H1 (cell line): ENCODE measurements at regions not wholly inside any gene's neighbourhood (a gene's known extent, or its start where the extent isn't known, plus 50 kb on each side); places are given as distances from the start of the nearest gene placed in this dataset.

ENCODE experiments used
- CTCF ChIA-PET: fragments of 300-600 bp; sonication (Branson Sonifier 250); formaldehyde crosslinking; loops from one replicate; lab custom pipeline; 2021; ENCODE audit not compliant: partially characterized antibody; lab: Charles Lee
- POLR2A ChIA-PET: fragments of 300-600 bp; sonication (Branson Sonifier 250); formaldehyde crosslinking; loops from one replicate; lab custom pipeline; 2021; ENCODE audit warnings: inconsistent platforms; ENCODE audit not compliant: partially characterized antibody; lab: Charles Lee
- DNase-seq, 2 experiments: peaks; one replicate each; pipeline versions ENCODE4 v3.0.0 to v3.0.0-alpha.2; 2010 to 2022; ENCODE audit warnings: low spot score in 2 of 2, low read depth in 1 of 2, mixed read lengths in 1 of 2
- FAIRE-seq: peaks from 2 replicates; lab custom pipeline; 2011; peaks lifted over from hg19 to GRCh38; lab: Jason Lieb, UNC
- H2AFZ ChIP-seq: 2 replicates; pipeline ENCODE4 v1.8.1; 2012; ENCODE audit warnings: low read length, inconsistent platforms
- H2AK5ac ChIP-seq: 2 replicates; pipeline ENCODE4 v1.6.1; 2013; ENCODE audit warnings: low read depth, low read length
- H2BK120ac ChIP-seq: replicated peaks from 2 replicates; pipeline ENCODE3; 2013; ENCODE audit warnings: low read depth, low read length, inconsistent platforms
- H2BK12ac ChIP-seq: 2 replicates; pipeline ENCODE4 v1.6.1; 2013; ENCODE audit warnings: low read depth, low read length
- H2BK15ac ChIP-seq: 2 replicates; pipeline ENCODE4 v1.6.1; 2013; ENCODE audit warnings: low read length
- H2BK20ac ChIP-seq: 2 replicates; pipeline ENCODE4 v1.6.1; 2013; ENCODE audit warnings: low read length
- H2BK5ac ChIP-seq: 2 replicates; pipeline ENCODE4 v1.6.1; 2013; ENCODE audit warnings: low read depth, low read length
- H3K14ac ChIP-seq: 2 replicates; pipeline ENCODE4 v1.6.1; 2013; ENCODE audit warnings: inconsistent platforms; ENCODE audit not compliant: insufficient read length
- H3K18ac ChIP-seq: 2 replicates; pipeline ENCODE4 v1.6.1; 2013; ENCODE audit warnings: low read length; ENCODE audit errors: extremely low read depth
- H3K23ac ChIP-seq: 2 replicates; pipeline ENCODE4 v1.6.1; 2013; ENCODE audit warnings: inconsistent platforms; ENCODE audit not compliant: insufficient read length
- H3K23me2 ChIP-seq: 2 replicates; pipeline ENCODE4 v1.6.1; 2013; ENCODE audit warnings: low read depth, low read length
- H3K27ac ChIP-seq: 2 replicates; pipeline ENCODE4 v1.6.1; 2011; ENCODE audit warnings: low read depth, low read length, inconsistent platforms
- H3K27me3 ChIP-seq, 4 experiments: replicated peaks in 1 of 4; 1 replicate in 1 of 4; 2 replicates in 3 of 4; pipeline versions ENCODE4 v1.6.1 to v1.8.1; 2011 to 2013; ENCODE audit warnings: low read length in 3 of 4, mild to moderate bottlenecking in 3 of 4, inconsistent platforms in 2 of 4, mixed read lengths in 2 of 4, moderate library complexity in 1 of 4; ENCODE audit not compliant: control insufficient read depth in 3 of 4, insufficient read depth in 3 of 4; ENCODE audit errors: extremely low read depth in 1 of 4
- H3K36me3 ChIP-seq, 4 experiments: 2 replicates each; pipeline versions ENCODE4 v1.6.1 to v1.8.1; 2011 to 2013; ENCODE audit warnings: mild to moderate bottlenecking in 4 of 4, low read length in 3 of 4, moderate library complexity in 2 of 4, control low read depth in 1 of 4, inconsistent platforms in 1 of 4; ENCODE audit not compliant: insufficient read depth in 4 of 4, control insufficient read depth in 2 of 4
- H3K4ac ChIP-seq: replicated peaks from 2 replicates; pipeline ENCODE3; 2013; ENCODE audit warnings: low read length, low read depth, mixed read lengths, inconsistent platforms; ENCODE audit not compliant: insufficient read length
- H3K4me1 ChIP-seq, 4 experiments: replicated peaks in 1 of 4; 1 replicate in 1 of 4; 2 replicates in 3 of 4; pipeline versions ENCODE4 v1.6.1 to v1.8.1; 2011 to 2013; ENCODE audit warnings: low read length in 3 of 4, inconsistent platforms in 2 of 4, mixed read lengths in 1 of 4; ENCODE audit not compliant: insufficient read depth in 4 of 4, control insufficient read depth in 3 of 4
- H3K4me2 ChIP-seq, 2 experiments: 2 replicates each; pipeline versions ENCODE4 v1.6.1 to v1.8.1; 2011 to 2013; ENCODE audit warnings: low read depth in 2 of 2, low read length in 2 of 2, control low read depth in 1 of 2, inconsistent platforms in 1 of 2, mild to moderate bottlenecking in 1 of 2; ENCODE audit not compliant: insufficient read depth in 1 of 2
- H3K4me3 ChIP-seq, 4 experiments: fragments of 200-600, 300-600 bp in 1 of 4; sonication (generic), shearing (Covaris generic), sonication (Bioruptor Twin) in 1 of 4; 2 replicates each; pipeline versions ENCODE4 v1.5.1 to v1.8.1; 2011 to 2016; ENCODE audit warnings: low read length in 4 of 4, low read depth in 3 of 4, control low read depth in 2 of 4, inconsistent platforms in 2 of 4, mild to moderate bottlenecking in 2 of 4, mixed read lengths in 1 of 4, moderate library complexity in 1 of 4; ENCODE audit not compliant: insufficient read depth in 2 of 4; ENCODE audit errors: extremely low read depth in 1 of 4
- H3K56ac ChIP-seq: replicated peaks from 2 replicates; pipeline ENCODE3; 2013; ENCODE audit warnings: low read depth, mild to moderate bottlenecking, mixed read lengths, low read length, inconsistent platforms; ENCODE audit not compliant: insufficient read length
- H3K79me1 ChIP-seq: 2 replicates; pipeline ENCODE4 v1.6.1; 2013; ENCODE audit warnings: low read depth, low read length, control low read depth
- H3K79me2 ChIP-seq, 2 experiments: 2 replicates each; pipeline versions ENCODE4 v1.6.1 to v1.8.1; 2012 to 2013; ENCODE audit warnings: low read length in 2 of 2, mild to moderate bottlenecking in 2 of 2, inconsistent platforms in 1 of 2; ENCODE audit not compliant: insufficient read depth in 2 of 2, control insufficient read depth in 1 of 2
- H3K9ac ChIP-seq, 4 experiments: replicated peaks in 1 of 4; 1 replicate in 1 of 4; 2 replicates in 3 of 4; pipeline versions ENCODE4 v1.6.1 to v1.8.1; 2011 to 2013; ENCODE audit warnings: low read depth in 3 of 4, low read length in 3 of 4, control low read depth in 2 of 4, mild to moderate bottlenecking in 2 of 4, moderate library complexity in 2 of 4, inconsistent platforms in 1 of 4; ENCODE audit errors: extremely low read depth in 1 of 4
- H3K9me3 ChIP-seq, 2 experiments: 2 replicates each; pipeline versions ENCODE4 v1.6.1 to v1.8.1; 2012 to 2013; ENCODE audit warnings: mild to moderate bottlenecking in 2 of 2, moderate library complexity in 2 of 2, control low read depth in 1 of 2, inconsistent platforms in 1 of 2, low read depth in 1 of 2, low read length in 1 of 2, mixed read lengths in 1 of 2; ENCODE audit not compliant: insufficient read depth in 2 of 2
- H4K20me1 ChIP-seq, 2 experiments: replicated peaks in 1 of 2; 2 replicates each; pipeline versions ENCODE3 to v1.8.1; 2011 to 2013; ENCODE audit warnings: inconsistent platforms in 2 of 2, low read length in 2 of 2, mild to moderate bottlenecking in 1 of 2; ENCODE audit not compliant: insufficient read depth in 2 of 2, control insufficient read depth in 1 of 2
- H4K5ac ChIP-seq: 2 replicates; pipeline ENCODE4 v1.6.1; 2013; ENCODE audit warnings: low read length, low read depth, mixed read lengths, inconsistent platforms; ENCODE audit not compliant: insufficient read length
- H4K8ac ChIP-seq: 2 replicates; pipeline ENCODE4 v1.8.0; 2013; ENCODE audit warnings: mild to moderate bottlenecking, moderate library complexity, low read length, inconsistent platforms; ENCODE audit not compliant: insufficient read depth; ENCODE audit errors: extremely low read depth
- H4K91ac ChIP-seq: replicated peaks from 2 replicates; pipeline ENCODE3; 2013; ENCODE audit warnings: low read length, mixed read lengths, inconsistent platforms; ENCODE audit not compliant: insufficient read length
- BACH1 ChIP-seq: IDR thresholded peaks from 2 replicates; pipeline ENCODE4 v1.6.1; 2012; ENCODE audit warnings: low read length, improper control_type of control experiment
- FOSL1 ChIP-seq: IDR thresholded peaks from 2 replicates; pipeline ENCODE4 v1.6.1; 2011; ENCODE audit warnings: mild to moderate bottlenecking, low read depth, low read length, moderate library complexity; ENCODE audit not compliant: insufficient read depth
- POU5F1 ChIP-seq: IDR thresholded peaks from 2 replicates; pipeline ENCODE4 v1.6.1; 2011; ENCODE audit warnings: low read depth, mild to moderate bottlenecking, low read length, moderate library complexity
- RAD21 ChIP-seq, 2 experiments: IDR thresholded peaks in 1 of 2; conservative IDR thresholded peaks in 1 of 2; 2 replicates each; pipeline ENCODE4 v1.6.1; 2011; ENCODE audit warnings: low read depth in 2 of 2, low read length in 2 of 2, improper control_type of control experiment in 1 of 2, inconsistent platforms in 1 of 2, mild to moderate bottlenecking in 1 of 2, moderate library complexity in 1 of 2
- SP1 ChIP-seq: IDR thresholded peaks from 2 replicates; pipeline ENCODE4 v1.6.1; 2011; ENCODE audit warnings: low read depth, low read length
- WGBS, 2 experiments: shearing (Covaris generic) in 1 of 2; methylation state at CpG; one replicate each; pipeline versions ENCODE4 v1.1.6 to v1.1.7; 2013 to 2015; ENCODE audit warnings: low lambda C conversion rate in 2 of 2, mixed read lengths in 2 of 2, inconsistent platforms in 1 of 2, low coverage in 1 of 2, missing lambda C conversion rate in 1 of 2; ENCODE audit not compliant: insufficient replicate concordance in 2 of 2, insufficient coverage in 1 of 2, insufficient read length in 1 of 2; ENCODE audit errors: extremely low coverage in 1 of 2, missing lambda C conversion rate in 1 of 2; 5-methylcytosine and 5-hydroxymethylcytosine counted together

DNA sequence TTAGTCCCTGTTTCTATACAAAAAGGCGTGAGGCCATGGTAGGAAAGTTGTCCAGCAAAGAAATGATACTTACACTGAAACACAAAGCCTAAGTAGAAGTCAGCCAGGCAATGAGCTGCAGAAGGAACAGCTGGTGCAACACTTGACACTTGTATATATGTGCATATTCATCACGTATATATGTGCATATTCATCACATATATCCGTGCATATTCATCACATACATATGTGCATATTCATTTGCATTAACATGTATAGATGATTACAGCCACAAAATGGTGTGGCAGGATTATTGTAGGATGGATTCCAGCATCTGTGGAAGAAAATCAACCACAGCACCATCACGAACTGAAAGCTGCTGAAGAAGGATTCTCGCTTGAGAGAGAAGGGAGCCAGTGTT lies 189.0 kb upstream of the RGS18 start:
- FAIRE-seq (no peak), DNase-seq (no peak)
- no peak overlapping the region for H3K4ac ChIP-seq
- no peak overlapping the region for H2BK5ac ChIP-seq
- ChIA-PET POLR2A (no interaction called here), CTCF (interaction anchor here (0.8 kb wide), 1 partner anchor 25 kb away, joined by 4 read pairs; no protein-coding TSS in a partner anchor)
- no peaks in the 10 kb centered on the region for H3K27me3 ChIP-seq
- H3K4me2 ChIP-seq: no peak overlapping the region
- H4K91ac ChIP-seq: no peak overlapping the region
- H2BK20ac ChIP-seq: no peak overlapping the region
- H3K23me2 ChIP-seq: no peaks in the 10 kb centered on the region
- no peak overlapping the region for H3K23ac ChIP-seq
- H3K18ac ChIP-seq: no peak overlapping the region
- no peak overlapping the region for H3K4me3 ChIP-seq
- WGBS, 2 experiments: 89% methylated on average over 5 of the region's 5 CpGs; no CpG with 5 or more reads in 1 of the 2 experiments
- H2BK12ac ChIP-seq: no peak overlapping the region
- H3K27ac ChIP-seq: no peak overlapping the region
- no peak for TF ChIP-seq BACH1
- no peak for TF ChIP-seq SP1
- TF ChIP-seq POU5F1: peak; percentile 87
- TF ChIP-seq RAD21 (IDR thresholded peaks at IDR 0.05 in 1 of 2, conservative IDR thresholded peaks at IDR 0.05 in 1 of 2; ENCODE audit: low read depth in 2 of 2, low read length in 2 of 2): no peak
- no peak for TF ChIP-seq FOSL1
- H2BK15ac ChIP-seq: no peak overlapping the region
- H3K79me1 ChIP-seq: no peaks in the 10 kb centered on the region
- no peak overlapping the region for H2BK120ac ChIP-seq
- no peaks in the 10 kb centered on the region; a peak in 1 of 8 replicates for H3K36me3 ChIP-seq
- no peak overlapping the region for H4K8ac ChIP-seq
- no peak overlapping the region for H4K5ac ChIP-seq
- no peak overlapping the region for H2AFZ ChIP-seq
- no peak overlapping the region for H3K9ac ChIP-seq
- H3K9me3 ChIP-seq: peaks cover 9 to 10% of the 10 kb centered on the region in 2 experiments
- no peaks in the 10 kb centered on the region for H3K79me2 ChIP-seq
- no peak overlapping the region for H2AK5ac ChIP-seq
- H3K14ac ChIP-seq: no peak overlapping the region
- no peak overlapping the region for H3K56ac ChIP-seq
- no peaks in the 10 kb centered on the region for H4K20me1 ChIP-seq
- H3K4me1 ChIP-seq: 0 out of 7 replicates have a peak, but pooled peaks cover 0 to 2% (median 0%) of the 10 kb centered on the region in 4 experiments
